ENCODE measurements at regions not wholly inside any gene's neighbourhood (a gene's known extent, or its start where the extent isn't known, plus 50 kb on each side); places are given as distances from the start of the nearest gene placed in this dataset.

- in situ Hi-C loops (cut with HindIII; ENCODE audit: low sequenced_read_pairs), result no loop called here
Observed at GRCh38 chr6:168213121-168213524, 106.5 kb downstream of the DACT2 start.

GRCh38 chr6:168212362-168212761, 107.2 kb downstream of the DACT2 start:
- in situ Hi-C loops (cut with HindIII; ENCODE audit: low sequenced_read_pairs), result no loop called here

GRCh38 chr6:168211681-168212080, 107.9 kb downstream of the DACT2 start:
- in situ Hi-C loops (cut with HindIII; ENCODE audit: low sequenced_read_pairs), result no loop called here

- in situ Hi-C loops (cut with HindIII; ENCODE audit: low sequenced_read_pairs), result no loop called here
Observed at GRCh38 chr6:168210239-168211105, 109.1 kb downstream of the DACT2 start.

GRCh38 chr6:168209420-168209819, 110.2 kb downstream of the DACT2 start:
- in situ Hi-C loops (cut with HindIII; ENCODE audit: low sequenced_read_pairs), result no loop called here

- in situ Hi-C loops (cut with HindIII; ENCODE audit: low sequenced_read_pairs), result no loop called here
Observed at GRCh38 chr6:168208854-168209253, 110.7 kb downstream of the DACT2 start.

- in situ Hi-C loops (cut with HindIII; ENCODE audit: low sequenced_read_pairs), result no loop called here
Observed at GRCh38 chr6:168208402-168208801, 111.2 kb downstream of the DACT2 start.

GRCh38 chr6:168207421-168208175, 112.0 kb downstream of the DACT2 start:
- in situ Hi-C loops (cut with HindIII; ENCODE audit: low sequenced_read_pairs), result no loop called here

GRCh38 chr6:168206661-168207274, 112.8 kb downstream of the DACT2 start:
- in situ Hi-C loops (cut with HindIII; ENCODE audit: low sequenced_read_pairs), result no loop called here

GRCh38 chr6:168206186-168206585, 113.4 kb downstream of the DACT2 start:
- in situ Hi-C loops (cut with HindIII; ENCODE audit: low sequenced_read_pairs), result no loop called here

- in situ Hi-C loops (cut with HindIII; ENCODE audit: low sequenced_read_pairs), result no loop called here
Observed at GRCh38 chr6:168201799-168202198, 117.8 kb downstream of the DACT2 start.

GRCh38 chr6:168201383-168201782, 118.2 kb downstream of the DACT2 start:
- in situ Hi-C loops (cut with HindIII; ENCODE audit: low sequenced_read_pairs), result no loop called here

GRCh38 chr6:168200571-168201134, 118.9 kb downstream of the DACT2 start:
- in situ Hi-C loops (cut with HindIII; ENCODE audit: low sequenced_read_pairs), result no loop called here

GRCh38 chr6:168198302-168199180, 119.5 kb upstream of the FRMD1 start:
- in situ Hi-C loops (cut with HindIII; ENCODE audit: low sequenced_read_pairs), result no loop called here

- in situ Hi-C loops (cut with HindIII; ENCODE audit: low sequenced_read_pairs), result no loop called here
Observed at GRCh38 chr6:168197636-168198301, 118.8 kb upstream of the FRMD1 start.

GRCh38 chr6:168196881-168197635, 118.0 kb upstream of the FRMD1 start:
- in situ Hi-C loops (cut with HindIII; ENCODE audit: low sequenced_read_pairs), result no loop called here

GRCh38 chr6:168196385-168196860, 117.4 kb upstream of the FRMD1 start:
- in situ Hi-C loops (cut with HindIII; ENCODE audit: low sequenced_read_pairs), result no loop called here

GRCh38 chr6:168195712-168196111, 116.7 kb upstream of the FRMD1 start:
- in situ Hi-C loops (cut with HindIII; ENCODE audit: low sequenced_read_pairs), result no loop called here
